Upper lobe of left lung (tissue), 6 donors: ENCODE measurements at regions not wholly inside any gene's neighbourhood (a gene's known extent, or its start where the extent isn't known, plus 50 kb on each side); places are given as distances from the start of the nearest gene placed in this dataset.
A peak's percentile ranks its signal among the peaks of the same experiment; 100 is the strongest.

Source experiments
- ATAC-seq, 2 donors: fragments of 200-7000 bp; cut with Tn5 transposase; one replicate each; pipeline ENCODE4 v1.9.1; 2022; ENCODE audit warnings: mild to moderate bottlenecking in 2 of 2, moderate library complexity in 2 of 2; ENCODE audit not compliant: low FRiP score in 2 of 2
- DNase-seq, 2 donors: peaks; one replicate each; pipeline ENCODE4 v3.0.0-alpha.2; 2019 to 2020
- H3K27ac ChIP-seq, 4 donors: fragments of 200-600 bp; sonication (generic); one replicate each; pipeline ENCODE4 v1.5.1; 2016 to 2019
- H3K27me3 ChIP-seq, 4 donors: fragments of 200-600 bp; sonication (generic); one replicate each; pipeline ENCODE4 v1.5.1; 2017 to 2019
- H3K36me3 ChIP-seq, 4 donors: fragments of 200-600 bp; sonication (generic); one replicate each; pipeline ENCODE4 v1.5.1; 2016 to 2019
- H3K4me1 ChIP-seq, 4 donors: fragments of 200-600 bp; sonication (generic); one replicate each; pipeline ENCODE4 v1.5.1; 2018 to 2019
- H3K4me3 ChIP-seq, 4 donors: fragments of 200-600 bp; sonication (generic); one replicate each; pipeline ENCODE4 v1.5.1; 2017 to 2019; ENCODE audit warnings: mild to moderate bottlenecking in 2 of 4, moderate library complexity in 1 of 4
- H3K9me3 ChIP-seq, 4 donors: fragments of 200-600 bp; sonication (generic); one replicate each; pipeline ENCODE4 v1.5.1; 2018 to 2019
- CTCF ChIP-seq, 6 experiments: fragments of 450-650 bp in 4 of 6; fragments of 200-600 bp in 2 of 6; sonication (generic) in 2 of 6; IDR thresholded peaks; one replicate each; pipeline ENCODE4 v1.5.1; 2016 to 2019; ENCODE audit warnings: antibody characterized with exemption in 6 of 6
- EP300 ChIP-seq, 4 donors: sonication (generic); formaldehyde crosslinking; IDR thresholded peaks; one replicate each; pipeline ENCODE4 v1.5.1; 2017; ENCODE audit warnings: antibody characterized with exemption in 4 of 4, control low read depth in 2 of 4
- POLR2A ChIP-seq, 4 donors: fragments of 450-650 bp; IDR thresholded peaks; one replicate each; pipeline ENCODE4 v1.5.1; 2016 to 2017; ENCODE audit warnings: antibody characterized with exemption in 4 of 4, mild to moderate bottlenecking in 2 of 4
- POLR2AphosphoS5 ChIP-seq, 2 donors: sonication (generic); formaldehyde crosslinking; IDR thresholded peaks; one replicate each; pipeline ENCODE4 v1.5.1; 2017; ENCODE audit warnings: antibody characterized with exemption in 2 of 2
- WGBS, 2 donors: methylation state at CpG; one replicate each; pipeline ENCODE4 v1.1.5; 2017 to 2018; 5-methylcytosine and 5-hydroxymethylcytosine counted together
- donor health status: DM: no; HTN: no; CAD: no; lungs with moderate emphysema.
- donor health status: DM: no; HTN: yes; CAD: no; lungs with severe emphysema.

- WGBS, 2 donors = 75% methylated on average over 2 of the region's 2 CpGs; no CpG with 5 or more reads in 1 of the 2 donors
- Histone ChIP-seq H3K4me1 (no peaks in the 10 kb centered on the region), H3K27me3 (no peaks in the 10 kb centered on the region), H3K9me3 (peaks cover 0 to 17% (median 0%) of the 10 kb centered on the region in 4 donors), H3K4me3 (no peak overlapping the region), H3K27ac (no peak overlapping the region), H3K36me3 (no peaks in the 10 kb centered on the region)
- no peak for TF ChIP-seq CTCF (IDR thresholded peaks at IDR 0.05)
- no peak for TF ChIP-seq POLR2A (IDR thresholded peaks at IDR 0.05)
- TF ChIP-seq POLR2AphosphoS5 (IDR thresholded peaks at IDR 0.05) = no peak
- TF ChIP-seq EP300 (IDR thresholded peaks at IDR 0.05) = no peak
- ATAC-seq (no peak), DNase-seq (no peak)
Measured at GRCh38 chr14:43803076-43803689, 703.9 kb downstream of the FSCB start.

- Histone ChIP-seq H3K27ac (no peak overlapping the region), H3K4me1 (no peaks in the 10 kb centered on the region), H3K9me3 (no peaks in the 10 kb centered on the region), H3K27me3 (no peaks in the 10 kb centered on the region), H3K4me3 (no peak overlapping the region), H3K36me3 (no peaks in the 10 kb centered on the region)
- no peak for DNase-seq
- TF ChIP-seq CTCF (IDR thresholded peaks at IDR 0.05) = peak in 1 of 6 experiments; percentile 7
- no peak for TF ChIP-seq POLR2A (IDR thresholded peaks at IDR 0.05)
- no peak for ATAC-seq
Measured at GRCh38 chr14:43795600-43796228, 711.4 kb downstream of the FSCB start.

GRCh38 chr14:43793579-43793978 lies 713.5 kb downstream of the FSCB start:
- Histone ChIP-seq H3K27me3 (no peaks in the 10 kb centered on the region), H3K4me1 (no peaks in the 10 kb centered on the region), H3K4me3 (no peak overlapping the region), H3K27ac (no peak overlapping the region), H3K36me3 (no peaks in the 10 kb centered on the region), H3K9me3 (no peaks in the 10 kb centered on the region)
- no peak for DNase-seq
- ATAC-seq = no peak
- 51 to 52% methylated on average over 2 of the region's 2 CpGs for WGBS, 2 donors
- TF ChIP-seq CTCF (IDR thresholded peaks at IDR 0.05) = no peak
- no peak for TF ChIP-seq POLR2AphosphoS5 (IDR thresholded peaks at IDR 0.05)
- no peak for TF ChIP-seq POLR2A (IDR thresholded peaks at IDR 0.05)
- no peak for TF ChIP-seq EP300 (IDR thresholded peaks at IDR 0.05)

- Histone ChIP-seq H3K36me3 (no peaks in the 10 kb centered on the region), H3K4me1 (no peaks in the 10 kb centered on the region), H3K9me3 (no peaks in the 10 kb centered on the region), H3K27me3 (no peaks in the 10 kb centered on the region), H3K27ac (no peak overlapping the region), H3K4me3 (no peak overlapping the region)
- no peak for ATAC-seq
- no peak for DNase-seq
- 48 to 65% methylated on average over 3 of the region's 3 CpGs for WGBS, 2 donors
- no peak for TF ChIP-seq POLR2AphosphoS5 (IDR thresholded peaks at IDR 0.05)
- TF ChIP-seq POLR2A (IDR thresholded peaks at IDR 0.05) = no peak
- no peak for TF ChIP-seq EP300 (IDR thresholded peaks at IDR 0.05)
- no peak for TF ChIP-seq CTCF (IDR thresholded peaks at IDR 0.05)
Measured at GRCh38 chr14:43792980-43793379, 714.1 kb downstream of the FSCB start.

GRCh38 chr14:43790681-43791080 lies 716.4 kb downstream of the FSCB start:
- H3K27me3 ChIP-seq = no peaks in the 10 kb centered on the region
- WGBS, 2 donors = 83 to 86% methylated on average over 4 of the region's 4 CpGs
- no peaks in the 10 kb centered on the region for H3K9me3 ChIP-seq
- TF ChIP-seq EP300 (IDR thresholded peaks at IDR 0.05) (no peak), POLR2A (IDR thresholded peaks at IDR 0.05) (no peak), POLR2AphosphoS5 (IDR thresholded peaks at IDR 0.05) (no peak), CTCF (IDR thresholded peaks at IDR 0.05) (no peak)
- no peak overlapping the region for H3K27ac ChIP-seq
- H3K4me1 ChIP-seq = no peaks in the 10 kb centered on the region
- DNase-seq = no peak
- H3K36me3 ChIP-seq = no peaks in the 10 kb centered on the region
- no peak overlapping the region for H3K4me3 ChIP-seq
- no peak for ATAC-seq
